GM10248 (cell line): ENCODE measurements at regions not wholly inside any gene's neighbourhood (a gene's known extent, or its start where the extent isn't known, plus 50 kb on each side); places are given as distances from the start of the nearest gene placed in this dataset.

Experiments
- CTCF ChIA-PET: fragments of 300-600 bp; sonication (Branson Sonifier 250); formaldehyde crosslinking; extraction: SDS; loops from one replicate; lab custom pipeline; 2021; ENCODE audit warnings: antibody characterized with exemption; lab: Yijun Ruan, JAX
- POLR2A ChIA-PET: fragments of 350-650 bp; sonication (Branson Sonifier 250); formaldehyde crosslinking; extraction: SDS; loops from one replicate; lab custom pipeline; 2020; ENCODE audit warnings: antibody characterized with exemption; lab: Yijun Ruan, JAX
- DNase-seq: peaks from one replicate; pipeline ENCODE4 v3.0.0; 2012; ENCODE audit errors: extremely low spot score
- TF ChIP-seq, protein P1 (sequence below): IDR thresholded peaks from 2 replicates; pipeline ENCODE4 v1.5.1; 2012; ENCODE audit warnings: mild to moderate bottlenecking, low read depth; ENCODE audit errors: extremely low read depth, missing control alignments, control extremely low read depth

DNA sequence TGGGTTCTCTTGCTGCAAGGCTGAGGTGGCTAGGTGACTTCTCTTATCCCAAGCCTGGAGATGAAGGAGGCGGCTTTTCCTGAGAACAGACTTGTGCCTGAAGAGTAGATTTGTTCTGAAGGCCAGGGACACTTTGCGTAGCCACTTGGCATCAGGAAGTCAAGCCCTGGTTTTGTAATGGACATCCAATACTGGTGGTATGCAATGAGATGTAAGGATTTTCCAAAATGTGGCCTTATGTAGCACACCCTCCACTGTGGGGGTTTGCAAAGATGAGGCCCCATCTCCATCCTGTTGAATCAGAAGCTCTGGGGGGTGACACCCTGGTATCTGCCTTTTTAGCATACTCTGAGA is 124.5 kb upstream of the IPO9 start:
- POLR2A ChIA-PET = no interaction called here

GRCh38 chr1:201705389-201705788 is 123.6 kb upstream of the IPO9 start:
- TF ChIP-seq, protein P1, sequence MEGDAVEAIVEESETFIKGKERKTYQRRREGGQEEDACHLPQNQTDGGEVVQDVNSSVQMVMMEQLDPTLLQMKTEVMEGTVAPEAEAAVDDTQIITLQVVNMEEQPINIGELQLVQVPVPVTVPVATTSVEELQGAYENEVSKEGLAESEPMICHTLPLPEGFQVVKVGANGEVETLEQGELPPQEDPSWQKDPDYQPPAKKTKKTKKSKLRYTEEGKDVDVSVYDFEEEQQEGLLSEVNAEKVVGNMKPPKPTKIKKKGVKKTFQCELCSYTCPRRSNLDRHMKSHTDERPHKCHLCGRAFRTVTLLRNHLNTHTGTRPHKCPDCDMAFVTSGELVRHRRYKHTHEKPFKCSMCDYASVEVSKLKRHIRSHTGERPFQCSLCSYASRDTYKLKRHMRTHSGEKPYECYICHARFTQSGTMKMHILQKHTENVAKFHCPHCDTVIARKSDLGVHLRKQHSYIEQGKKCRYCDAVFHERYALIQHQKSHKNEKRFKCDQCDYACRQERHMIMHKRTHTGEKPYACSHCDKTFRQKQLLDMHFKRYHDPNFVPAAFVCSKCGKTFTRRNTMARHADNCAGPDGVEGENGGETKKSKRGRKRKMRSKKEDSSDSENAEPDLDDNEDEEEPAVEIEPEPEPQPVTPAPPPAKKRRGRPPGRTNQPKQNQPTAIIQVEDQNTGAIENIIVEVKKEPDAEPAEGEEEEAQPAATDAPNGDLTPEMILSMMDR = no peak
- CTCF ChIA-PET = interaction anchor here (0.7 to 8.6 kb wide), 16 partner anchors 8 to 269 kb away, joined by 3 to 116 read pairs (median 5); no protein-coding TSS in a partner anchor
- no peak for DNase-seq
- POLR2A ChIA-PET = no interaction called here

More for the DNA sequence above, 124.5 kb upstream of the IPO9 start:
- TF ChIP-seq, protein P1 = no peak
- no peak for DNase-seq
- CTCF ChIA-PET = interaction anchor here (0.6 to 8.6 kb wide), 24 partner anchors 9 to 390 kb away, joined by 3 to 116 read pairs (median 4); no protein-coding TSS in a partner anchor

DNA sequence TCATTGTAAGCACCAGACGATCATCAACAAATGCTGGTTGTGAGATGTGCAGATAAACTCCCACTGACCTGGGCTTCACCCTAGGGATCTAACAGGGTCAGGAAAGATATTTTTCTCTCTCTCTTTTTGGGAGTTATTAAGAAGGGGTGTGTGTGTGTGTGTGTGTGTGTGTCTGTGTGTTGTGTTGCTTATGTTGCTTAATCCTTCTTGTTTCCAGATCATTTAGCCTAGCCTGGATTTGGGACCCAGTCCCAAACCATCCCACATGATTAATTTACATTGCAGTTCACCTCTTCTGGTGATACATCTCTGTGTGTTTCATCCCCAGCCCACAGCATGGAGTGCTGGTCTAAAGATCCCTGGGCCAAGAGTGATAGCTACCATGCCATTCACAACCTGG is 122.8 kb upstream of the IPO9 start:
- TF ChIP-seq, protein P1 = no peak
- CTCF ChIA-PET = interaction anchor here (1.4 to 8.6 kb wide), 7 partner anchors 15 to 175 kb away, joined by 5 to 116 read pairs (median 9); no protein-coding TSS in a partner anchor
- POLR2A ChIA-PET = no interaction called here

DNA sequence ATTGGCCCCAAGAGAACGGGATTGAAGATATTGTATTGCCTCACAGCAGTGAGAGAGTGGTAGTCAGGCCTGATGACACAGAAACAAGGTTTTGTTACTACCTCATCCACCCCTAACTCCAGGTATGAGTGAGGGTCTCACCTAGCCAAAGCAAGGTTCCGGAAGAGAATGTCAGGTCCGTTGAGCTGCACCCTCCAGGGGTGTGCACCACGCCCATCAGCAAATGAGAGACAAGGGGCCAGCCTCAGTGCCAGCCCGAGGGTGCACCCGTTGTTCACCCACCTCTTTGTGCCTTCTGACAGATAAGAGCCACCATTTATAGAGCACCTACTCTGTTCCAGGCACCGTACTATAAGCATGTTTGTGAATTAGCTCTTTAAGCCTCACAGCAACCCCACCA is 121.9 kb upstream of the IPO9 start:
- no peak for DNase-seq
- TF ChIP-seq, protein P1 = no peak
- CTCF ChIA-PET = interaction anchor here (1.2 to 8.6 kb wide), 6 partner anchors 11 to 225 kb away, joined by 3 to 116 read pairs (median 52); no protein-coding TSS in a partner anchor
- POLR2A ChIA-PET = no interaction called here

More for the DNA sequence above, 122.8 kb upstream of the IPO9 start:
- DNase-seq = no peak

- ChIA-PET CTCF (interaction anchor here (1.2 to 8.6 kb wide), 7 partner anchors 12 to 225 kb away, joined by 3 to 116 read pairs (median 28); no protein-coding TSS in a partner anchor), POLR2A (no interaction called here)
- DNase-seq = no peak
- TF ChIP-seq, protein P1 = no peak
These were observed 121.3 kb upstream of the IPO9 start for GRCh38 chr1:201707656-201708055.

GRCh38 chr1:201708085-201708512 is 120.9 kb upstream of the IPO9 start:
- POLR2A ChIA-PET = no interaction called here
- CTCF ChIA-PET = interaction anchor here (1.2 to 8.6 kb wide), 11 partner anchors 12 to 273 kb away, joined by 3 to 116 read pairs (median 11); no protein-coding TSS in a partner anchor
- TF ChIP-seq, protein P1 = no peak
- DNase-seq = no peak

DNA sequence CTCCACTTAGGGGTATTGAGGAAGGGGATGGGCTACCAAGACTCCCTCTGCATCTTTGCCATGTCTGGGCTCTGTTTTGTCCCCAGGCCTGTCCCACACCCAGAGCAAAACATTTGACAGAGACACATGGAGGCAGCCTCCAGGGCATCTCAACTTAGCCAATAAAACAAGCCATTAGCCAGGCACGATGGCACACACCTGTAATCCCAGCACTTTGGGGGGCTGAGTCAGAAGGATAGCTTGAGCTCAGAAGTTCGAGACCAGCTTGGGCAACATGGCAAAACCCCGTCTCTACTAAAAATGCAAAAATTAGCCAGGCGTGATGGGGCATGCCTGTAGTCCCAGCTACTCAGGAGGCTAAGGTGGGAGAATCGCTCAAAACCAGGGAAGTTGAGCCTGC is 120.3 kb upstream of the IPO9 start:
- ChIA-PET CTCF (interaction anchor here (0.7 to 8.6 kb wide), 37 partner anchors 12 to 313 kb away, joined by 3 to 116 read pairs (median 5); no protein-coding TSS in a partner anchor), POLR2A (no interaction called here)
- TF ChIP-seq, protein P1 = no peak
- DNase-seq = no peak
